SU-DHL-6 (cell line): ENCODE measurements at regions not wholly inside any gene's neighbourhood (a gene's known extent, or its start where the extent isn't known, plus 50 kb on each side); places are given as distances from the start of the nearest gene placed in this dataset.

Experiments used
- H2AFZ ChIP-seq: fragments of 200-600 bp; sonication (generic); 2 replicates; pipeline ENCODE4 v1.6.1; 2014; ENCODE audit warnings: low read depth, mild to moderate bottlenecking, moderate library complexity, mixed read lengths, antibody characterized with exemption, low read length; ENCODE audit not compliant: severe bottlenecking
- H3F3A ChIP-seq: fragments of 200-600 bp; shearing (Covaris generic); 2 replicates; pipeline ENCODE4 v1.6.0; 2016; ENCODE audit warnings: antibody characterized with exemption, mild to moderate bottlenecking; ENCODE audit not compliant: insufficient read depth
- H3K27ac ChIP-seq: fragments of 200-600 bp; sonication (generic); 2 replicates; pipeline ENCODE4 v1.5.1; 2016; ENCODE audit warnings: low read depth, mild to moderate bottlenecking, low read length, moderate library complexity, mixed read lengths
- H3K27me3 ChIP-seq: fragments of 200-600 bp; sonication (generic), shearing (Covaris generic); 2 replicates; pipeline ENCODE4 v1.6.0; 2014; ENCODE audit warnings: mild to moderate bottlenecking, low read length
- H3K36me3 ChIP-seq: fragments of 200-600 bp; sonication (generic); 2 replicates; pipeline ENCODE4 v1.6.1; 2014; ENCODE audit warnings: mild to moderate bottlenecking, low read length, mixed read lengths
- H3K4me2 ChIP-seq: fragments of 300-600, 200-600 bp; shearing (Covaris generic), sonication (generic); 2 replicates; pipeline ENCODE4 v1.6.0; 2014; ENCODE audit warnings: low read length, low read depth, mild to moderate bottlenecking; ENCODE audit not compliant: poor library complexity, severe bottlenecking
- H3K4me3 ChIP-seq: fragments of 200-600 bp; sonication (generic); 2 replicates; pipeline ENCODE4 v1.5.1; 2014; ENCODE audit warnings: antibody characterized with exemption, low read length, mild to moderate bottlenecking, mixed read lengths; ENCODE audit not compliant: insufficient read depth, poor library complexity, severe bottlenecking
- H3K79me2 ChIP-seq: fragments of 200-600 bp; sonication (generic); 2 replicates; pipeline ENCODE4 v1.6.1; 2014; ENCODE audit warnings: mild to moderate bottlenecking, low read length, moderate library complexity; ENCODE audit not compliant: insufficient read depth
- H3K9ac ChIP-seq: fragments of 200-600 bp; sonication (generic); 2 replicates; pipeline ENCODE4 v1.7.0; 2014; ENCODE audit warnings: mild to moderate bottlenecking, low read length
- H3K9me2 ChIP-seq: fragments of 200-600 bp; sonication (generic); replicated peaks from 2 replicates; pipeline ENCODE4 v1.6.1; 2014; ENCODE audit warnings: low read length; ENCODE audit not compliant: insufficient read depth
- H3K9me3 ChIP-seq: fragments of 200-600 bp; sonication (generic); 2 replicates; pipeline ENCODE4 v1.6.1; 2014; ENCODE audit warnings: low read length, mixed read lengths; ENCODE audit not compliant: insufficient read depth
- H4K20me1 ChIP-seq: fragments of 200-600 bp; sonication (generic); 2 replicates; pipeline ENCODE4 v1.6.1; 2014; ENCODE audit warnings: low read depth, mild to moderate bottlenecking, antibody characterized with exemption, low read length, moderate library complexity, mixed read lengths
- EZH2phosphoT487 ChIP-seq: fragments of 200-600 bp; sonication (generic), shearing (Covaris generic); conservative IDR thresholded peaks from 2 replicates; pipeline ENCODE4 v1.6.1; 2018; ENCODE audit warnings: mild to moderate bottlenecking, antibody characterized with exemption, low read length, moderate library complexity, mixed read lengths
- TF ChIP-seq, protein P1 (sequence below): fragments of 200-600 bp; sonication (generic); IDR thresholded peaks from one replicate; pipeline ENCODE4 v1.5.1; 2017; ENCODE audit warnings: antibody characterized with exemption, mild to moderate bottlenecking, low read length, moderate library complexity; ENCODE audit not compliant: insufficient read depth, poor library complexity, severe bottlenecking

DNA sequence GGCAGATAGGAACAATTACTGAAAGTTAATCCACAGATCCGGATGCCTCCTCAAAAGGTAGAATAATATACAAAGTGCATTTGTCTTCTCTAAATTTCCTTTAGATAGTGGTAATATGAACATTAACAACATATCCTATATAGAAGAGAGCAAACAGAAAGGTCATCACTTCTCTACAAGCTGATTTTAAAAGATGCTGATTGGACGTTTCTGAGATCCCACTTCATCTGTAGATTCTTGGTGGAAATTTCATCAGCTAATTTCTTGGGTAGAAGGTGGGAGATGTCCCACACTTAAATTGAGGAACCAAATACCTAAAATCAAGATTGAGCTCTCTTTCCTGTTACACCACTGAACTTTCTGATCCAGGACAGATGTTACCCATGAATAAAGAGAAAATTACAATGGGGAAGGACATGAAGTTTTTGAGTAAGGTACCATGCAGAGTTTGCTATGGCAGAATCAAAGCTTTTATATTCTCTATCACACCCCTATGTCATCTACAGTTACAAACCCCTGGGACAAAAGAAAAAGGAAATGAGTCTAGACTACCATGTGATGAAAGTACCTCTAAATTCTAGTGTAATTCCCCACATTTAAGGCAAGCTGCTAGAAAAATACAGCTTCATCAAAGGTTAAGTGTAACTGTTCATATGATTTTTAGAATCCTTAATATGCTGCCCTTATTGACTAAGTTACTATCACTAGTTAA is 189.2 kb upstream of the SETMAR start:
- H3K27ac ChIP-seq, result no peak overlapping the region
- no peak for TF ChIP-seq EZH2phosphoT487
- TF ChIP-seq, protein P1, sequence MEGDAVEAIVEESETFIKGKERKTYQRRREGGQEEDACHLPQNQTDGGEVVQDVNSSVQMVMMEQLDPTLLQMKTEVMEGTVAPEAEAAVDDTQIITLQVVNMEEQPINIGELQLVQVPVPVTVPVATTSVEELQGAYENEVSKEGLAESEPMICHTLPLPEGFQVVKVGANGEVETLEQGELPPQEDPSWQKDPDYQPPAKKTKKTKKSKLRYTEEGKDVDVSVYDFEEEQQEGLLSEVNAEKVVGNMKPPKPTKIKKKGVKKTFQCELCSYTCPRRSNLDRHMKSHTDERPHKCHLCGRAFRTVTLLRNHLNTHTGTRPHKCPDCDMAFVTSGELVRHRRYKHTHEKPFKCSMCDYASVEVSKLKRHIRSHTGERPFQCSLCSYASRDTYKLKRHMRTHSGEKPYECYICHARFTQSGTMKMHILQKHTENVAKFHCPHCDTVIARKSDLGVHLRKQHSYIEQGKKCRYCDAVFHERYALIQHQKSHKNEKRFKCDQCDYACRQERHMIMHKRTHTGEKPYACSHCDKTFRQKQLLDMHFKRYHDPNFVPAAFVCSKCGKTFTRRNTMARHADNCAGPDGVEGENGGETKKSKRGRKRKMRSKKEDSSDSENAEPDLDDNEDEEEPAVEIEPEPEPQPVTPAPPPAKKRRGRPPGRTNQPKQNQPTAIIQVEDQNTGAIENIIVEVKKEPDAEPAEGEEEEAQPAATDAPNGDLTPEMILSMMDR, result no peak
- no peak overlapping the region for H3K4me2 ChIP-seq
- no peaks in the 10 kb centered on the region for H3K9me2 ChIP-seq
- no peak overlapping the region for H2AFZ ChIP-seq
- H3F3A ChIP-seq, result no peaks in the 10 kb centered on the region
- H3K4me3 ChIP-seq, result no peak overlapping the region
- no peaks in the 10 kb centered on the region for H3K36me3 ChIP-seq
- H4K20me1 ChIP-seq, result no peaks in the 10 kb centered on the region
- H3K27me3 ChIP-seq, result no peaks in the 10 kb centered on the region
- no peak overlapping the region for H3K9ac ChIP-seq
- no peaks in the 10 kb centered on the region for H3K9me3 ChIP-seq
- no peaks in the 10 kb centered on the region for H3K79me2 ChIP-seq

DNA sequence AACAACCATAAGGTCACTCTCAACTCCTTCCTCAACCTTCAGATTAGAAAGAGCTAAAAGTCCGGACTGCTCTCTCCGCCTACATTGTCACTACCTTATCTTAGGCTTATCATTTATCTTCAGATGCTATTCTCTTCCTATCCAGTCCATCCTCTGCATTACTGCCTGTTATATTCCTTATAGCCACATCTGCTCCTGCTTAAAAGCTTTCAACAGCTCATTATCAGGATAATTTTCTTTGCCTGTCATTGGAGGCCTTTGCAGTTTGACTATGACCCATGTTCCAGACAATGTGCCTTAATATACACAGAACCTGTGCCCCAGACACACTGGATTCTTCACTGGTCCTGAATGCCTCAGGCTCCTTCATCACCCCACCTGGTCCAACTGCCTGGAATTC is 184.1 kb upstream of the SETMAR start:
- TF ChIP-seq EZH2phosphoT487, result no peak
- TF ChIP-seq, protein P1, result no peak
- Histone ChIP-seq H3K9me2 (no peaks in the 10 kb centered on the region), H3K4me3 (no peak overlapping the region), H3K4me2 (no peak overlapping the region), H3K27ac (no peak overlapping the region), H3K36me3 (no peaks in the 10 kb centered on the region), H3K9me3 (no peaks in the 10 kb centered on the region), H3K79me2 (no peaks in the 10 kb centered on the region), H3K9ac (no peak overlapping the region), H3F3A (no peaks in the 10 kb centered on the region), H3K27me3 (no peaks in the 10 kb centered on the region), H2AFZ (no peak overlapping the region), H4K20me1 (no peaks in the 10 kb centered on the region)

DNA sequence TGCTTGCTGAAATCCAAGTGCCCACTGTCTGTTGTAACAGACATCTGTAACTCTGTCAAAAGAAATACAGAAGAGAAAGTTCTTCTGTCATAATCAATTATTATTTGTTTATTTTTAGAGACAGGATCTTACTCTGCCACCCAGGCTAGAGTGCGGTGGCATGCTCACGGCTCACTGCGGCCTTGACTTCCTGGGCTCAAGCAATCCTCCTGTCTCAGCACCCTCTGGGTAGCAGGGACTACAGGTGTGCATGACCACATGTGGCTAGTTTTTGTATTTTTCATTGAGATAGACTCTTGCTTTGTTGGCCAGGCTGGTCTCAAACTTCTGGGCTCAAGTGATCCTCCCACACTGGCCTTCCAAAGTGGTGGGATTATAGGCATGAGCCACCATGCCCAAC is 177.6 kb upstream of the SETMAR start:
- no peaks in the 10 kb centered on the region for H3F3A ChIP-seq
- no peak overlapping the region for H3K4me2 ChIP-seq
- no peak overlapping the region for H3K27ac ChIP-seq
- no peak overlapping the region for H3K4me3 ChIP-seq
- H2AFZ ChIP-seq, result no peak overlapping the region
- H3K9me2 ChIP-seq, result no peaks in the 10 kb centered on the region
- H4K20me1 ChIP-seq, result no peaks in the 10 kb centered on the region
- no peak for TF ChIP-seq EZH2phosphoT487
- TF ChIP-seq, protein P1, result no peak
- no peak overlapping the region for H3K9ac ChIP-seq
- no peaks in the 10 kb centered on the region for H3K36me3 ChIP-seq
- no peaks in the 10 kb centered on the region for H3K79me2 ChIP-seq
- H3K9me3 ChIP-seq, result no peaks in the 10 kb centered on the region
- H3K27me3 ChIP-seq, result no peaks in the 10 kb centered on the region
